Adrenal gland (tissue), 9 donors: ENCODE measurements at regions not wholly inside any gene's neighbourhood (a gene's known extent, or its start where the extent isn't known, plus 50 kb on each side); places are given as distances from the start of the nearest gene placed in this dataset.

Source experiments
- DNase-seq, 7 donors: peaks; one replicate each; pipeline ENCODE4 v3.0.0-alpha.2; 2019 to 2020
- H3K27ac ChIP-seq, 5 donors: fragments of 200-600 bp; sonication (generic) in 4 of 5; 1 replicate in 3 of 5; 2 replicates in 2 of 5; pipeline versions ENCODE4 v1.5.1 to v1.8.0; 2016 to 2020; ENCODE audit warnings: mild to moderate bottlenecking in 1 of 5
- H3K27me3 ChIP-seq: fragments of 200-600 bp; 2 replicates; pipeline ENCODE4 v1.8.0; 2021
- H3K36me3 ChIP-seq, 2 donors: fragments of 200-600 bp; replicated peaks in 1 of 2; 1 replicate in 1 of 2; 2 replicates in 1 of 2; pipeline versions ENCODE4 v1.5.1 to v1.8.0; 2018 to 2022
- H3K4me1 ChIP-seq, 2 donors: fragments of 200-600 bp; replicated peaks in 1 of 2; 1 replicate in 1 of 2; 2 replicates in 1 of 2; pipeline versions ENCODE4 v1.5.1 to v1.8.0; 2018 to 2021
- H3K4me3 ChIP-seq, 4 donors: fragments of 200-600 bp; sonication (generic) in 3 of 4; one replicate each; pipeline ENCODE4 v1.5.1; 2016 to 2018
- H3K9me3 ChIP-seq, 3 donors: fragments of 200-600 bp; sonication (generic) in 1 of 3; replicated peaks in 1 of 3; 1 replicate in 2 of 3; 2 replicates in 1 of 3; pipeline versions ENCODE4 v1.5.1 to v1.8.0; 2016 to 2021
- CTCF ChIP-seq, 6 experiments: fragments of 450-650 bp in 4 of 6; fragments of 200-600 bp in 2 of 6; sonication (generic) in 1 of 6; IDR thresholded peaks; 1 replicate in 5 of 6; 2 replicates in 1 of 6; pipeline versions ENCODE4 v1.5.1 to v1.8.0; 2016 to 2021; ENCODE audit warnings: antibody characterized with exemption in 6 of 6, mild to moderate bottlenecking in 2 of 6, moderate library complexity in 1 of 6
- POLR2A ChIP-seq, 2 donors: fragments of 450-650 bp; IDR thresholded peaks; one replicate each; pipeline ENCODE4 v1.6.1; 2017; ENCODE audit warnings: antibody characterized with exemption in 2 of 2, mild to moderate bottlenecking in 2 of 2, moderate library complexity in 1 of 2
- WGBS, 4 donors: extraction: QIAGEN DNeasy Blood & Tissue Kit in 2 of 4; methylation state at CpG; one replicate each; pipeline versions ENCODE4 v1.1.5 to v1.1.7; 2013 to 2017; 5-methylcytosine and 5-hydroxymethylcytosine counted together
- intact Hi-C, 2 donors: fragments of 100-400 bp; cut with DNase I; formaldehyde crosslinking; loops; one replicate each; pipeline versions ENCODE4 v1.14.1 to v1.15.0; 2022 to 2023
- donor health status: healthy with polysubstance abuse.
- donor health status: Bipolar disorder and iron deficiency.
- donor health status: DM: yes; HTN: yes; CAD: no.
- donor health status: DM: no; HTN: no; CAD: no.
- donor health status: DM: no; HTN: no; CAD: no.

- intact Hi-C loops = no loop called here
- WGBS, 4 donors = 40 to 50% (median 46%) methylated on average over 1 of the region's 1 CpG
- no peak overlapping the region for H3K27ac ChIP-seq
These were observed 318.8 kb downstream of the RND3 start for GRCh38 chr2:150168595-150169236.

GRCh38 chr2:150167711-150168110, 319.8 kb downstream of the RND3 start:
- H3K4me3 ChIP-seq = no peak overlapping the region
- H3K27ac ChIP-seq = no peak overlapping the region
- TF ChIP-seq POLR2A (IDR thresholded peaks at IDR 0.05) (no peak), CTCF (IDR thresholded peaks at IDR 0.05) (no peak)
- H3K4me1 ChIP-seq = peaks cover 0 to 10% of the 10 kb centered on the region in 2 donors
- 73 to 95% (median 81%) methylated on average over 2 of the region's 2 CpGs for WGBS, 4 donors
- no peaks in the 10 kb centered on the region for H3K9me3 ChIP-seq
- intact Hi-C loops = no loop called here
- H3K36me3 ChIP-seq = no peaks in the 10 kb centered on the region
- H3K27me3 ChIP-seq = no peaks in the 10 kb centered on the region
- no peak for DNase-seq

More at GRCh38 chr2:150168595-150169236, 318.8 kb downstream of the RND3 start:
- TF ChIP-seq CTCF (IDR thresholded peaks at IDR 0.05) (no peak), POLR2A (IDR thresholded peaks at IDR 0.05) (no peak)
- no peak overlapping the region for H3K4me3 ChIP-seq
- no peaks in the 10 kb centered on the region for H3K27me3 ChIP-seq
- DNase-seq = no peak
- no peaks in the 10 kb centered on the region for H3K9me3 ChIP-seq
- H3K36me3 ChIP-seq = no peaks in the 10 kb centered on the region
- peaks cover 0 to 10% of the 10 kb centered on the region in 2 donors for H3K4me1 ChIP-seq

- no peak for TF ChIP-seq CTCF (IDR thresholded peaks at IDR 0.05)
- TF ChIP-seq POLR2A (IDR thresholded peaks at IDR 0.05) = no peak
- intact Hi-C loops = no loop called here
- Histone ChIP-seq H3K4me1 (peaks cover 0 to 10% of the 10 kb centered on the region in 2 donors), H3K27me3 (no peaks in the 10 kb centered on the region), H3K27ac (no peak overlapping the region), H3K9me3 (no peaks in the 10 kb centered on the region), H3K4me3 (no peak overlapping the region), H3K36me3 (no peaks in the 10 kb centered on the region)
- DNase-seq = no peak
- 82 to 90% (median 83%) methylated on average over 6 of the region's 6 CpGs for WGBS, 4 donors
These were observed 321.0 kb downstream of the RND3 start for GRCh38 chr2:150166313-150167051.

- no peak for DNase-seq
- TF ChIP-seq POLR2A (IDR thresholded peaks at IDR 0.05) (no peak), CTCF (IDR thresholded peaks at IDR 0.05) (no peak)
- no peaks in the 10 kb centered on the region for H3K27me3 ChIP-seq
- no peaks in the 10 kb centered on the region for H3K36me3 ChIP-seq
- peaks cover 0 to 10% of the 10 kb centered on the region in 2 donors for H3K4me1 ChIP-seq
- intact Hi-C loops = no loop called here
- H3K4me3 ChIP-seq = no peak overlapping the region
- no peaks in the 10 kb centered on the region for H3K9me3 ChIP-seq
- no peak overlapping the region for H3K27ac ChIP-seq
- 91 to 97% (median 94%) methylated on average over 1 of the region's 1 CpG for WGBS, 4 donors
These were observed 321.5 kb downstream of the RND3 start for GRCh38 chr2:150165988-150166312.
